ENCODE measurements at regions not wholly inside any gene's neighbourhood (a gene's known extent, or its start where the extent isn't known, plus 50 kb on each side); places are given as distances from the start of the nearest gene placed in this dataset.
A peak's percentile ranks its signal among the peaks of the same experiment; 100 is the strongest.

- H3K27me3 ChIP-seq = no peaks in the 10 kb centered on the region
- no peak for ATAC-seq
- no peaks in the 10 kb centered on the region for H3K4me1 ChIP-seq
- no peak overlapping the region for H3K27ac ChIP-seq
- no peaks in the 10 kb centered on the region for H3K36me3 ChIP-seq
- no peaks in the 10 kb centered on the region for H3K9me3 ChIP-seq
- intact Hi-C loops (cut with DNase I) = no loop called here
- no peak overlapping the region for H3K4me3 ChIP-seq
- DNase-seq = no peak
- TF ChIP-seq, protein P1, sequence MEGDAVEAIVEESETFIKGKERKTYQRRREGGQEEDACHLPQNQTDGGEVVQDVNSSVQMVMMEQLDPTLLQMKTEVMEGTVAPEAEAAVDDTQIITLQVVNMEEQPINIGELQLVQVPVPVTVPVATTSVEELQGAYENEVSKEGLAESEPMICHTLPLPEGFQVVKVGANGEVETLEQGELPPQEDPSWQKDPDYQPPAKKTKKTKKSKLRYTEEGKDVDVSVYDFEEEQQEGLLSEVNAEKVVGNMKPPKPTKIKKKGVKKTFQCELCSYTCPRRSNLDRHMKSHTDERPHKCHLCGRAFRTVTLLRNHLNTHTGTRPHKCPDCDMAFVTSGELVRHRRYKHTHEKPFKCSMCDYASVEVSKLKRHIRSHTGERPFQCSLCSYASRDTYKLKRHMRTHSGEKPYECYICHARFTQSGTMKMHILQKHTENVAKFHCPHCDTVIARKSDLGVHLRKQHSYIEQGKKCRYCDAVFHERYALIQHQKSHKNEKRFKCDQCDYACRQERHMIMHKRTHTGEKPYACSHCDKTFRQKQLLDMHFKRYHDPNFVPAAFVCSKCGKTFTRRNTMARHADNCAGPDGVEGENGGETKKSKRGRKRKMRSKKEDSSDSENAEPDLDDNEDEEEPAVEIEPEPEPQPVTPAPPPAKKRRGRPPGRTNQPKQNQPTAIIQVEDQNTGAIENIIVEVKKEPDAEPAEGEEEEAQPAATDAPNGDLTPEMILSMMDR (IDR thresholded peaks at IDR 0.05) = no peak
These were observed 817.3 kb downstream of the SATB2 start for GRCh38 chr2:198640463-198640862.

DNA sequence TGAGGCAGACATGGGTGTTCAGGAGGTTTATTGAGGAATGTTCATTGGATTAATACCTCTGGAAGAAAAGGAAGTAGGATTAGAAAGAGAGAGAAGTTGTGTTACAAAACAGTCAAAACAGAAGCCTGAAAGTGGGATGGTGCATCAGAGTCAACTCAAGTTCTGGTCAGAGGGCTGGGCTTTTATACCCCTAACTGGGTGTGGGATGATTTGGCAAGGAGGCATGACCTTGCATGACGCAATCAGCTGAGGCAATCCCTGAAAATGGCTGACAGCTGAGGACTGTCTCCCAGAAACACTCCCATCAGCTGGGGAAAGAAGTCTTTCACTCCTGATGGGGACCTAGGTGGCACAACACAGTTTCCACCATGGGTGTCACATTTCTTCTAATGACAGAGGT lies 818.2 kb downstream of the SATB2 start:
- H3K4me3 ChIP-seq = no peak overlapping the region
- H3K36me3 ChIP-seq = no peaks in the 10 kb centered on the region
- H3K9me3 ChIP-seq = no peaks in the 10 kb centered on the region
- no peaks in the 10 kb centered on the region for H3K4me1 ChIP-seq
- no peak overlapping the region for H3K27ac ChIP-seq
- ATAC-seq (peak; percentile 30), DNase-seq (no peak)
- intact Hi-C loops (cut with DNase I) = no loop called here
- H3K27me3 ChIP-seq = no peaks in the 10 kb centered on the region
- TF ChIP-seq, protein P1 (IDR thresholded peaks at IDR 0.05) = no peak

DNA sequence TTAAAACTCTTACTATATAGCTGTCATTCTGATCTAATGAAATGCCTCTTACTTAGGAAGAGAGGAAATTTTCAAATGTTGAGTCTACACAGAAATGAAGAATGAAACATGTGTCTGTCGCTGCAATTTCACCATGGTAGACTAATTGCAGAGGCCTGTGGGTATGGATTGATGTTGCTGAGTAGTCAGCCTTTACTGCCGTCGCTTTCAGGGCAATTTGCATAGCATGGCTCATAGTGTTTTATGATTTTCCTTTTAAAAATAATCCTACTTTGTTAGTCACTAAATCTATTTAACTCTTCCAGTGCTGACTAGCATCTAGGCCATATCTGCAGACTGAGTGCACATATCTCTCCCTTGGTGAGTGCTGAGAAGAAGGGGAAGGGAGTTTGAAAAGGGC lies 819.2 kb downstream of the SATB2 start:
- intact Hi-C loops (cut with DNase I) = no loop called here
- Histone ChIP-seq H3K9me3 (no peaks in the 10 kb centered on the region), H3K4me3 (no peak overlapping the region), H3K27ac (no peak overlapping the region), H3K36me3 (no peaks in the 10 kb centered on the region), H3K4me1 (no peaks in the 10 kb centered on the region), H3K27me3 (no peaks in the 10 kb centered on the region)
- DNase-seq (no peak), ATAC-seq (no peak)
- TF ChIP-seq, protein P1 (IDR thresholded peaks at IDR 0.05) = no peak

GRCh38 chr2:198630384-198630783 lies 826.0 kb downstream of the PLCL1 start:
- no peak for DNase-seq
- H3K27ac ChIP-seq = no peak overlapping the region
- H3K4me3 ChIP-seq = no peak overlapping the region
- H3K27me3 ChIP-seq = no peaks in the 10 kb centered on the region
- ATAC-seq = no peak
- TF ChIP-seq, protein P1 (IDR thresholded peaks at IDR 0.05) = no peak
- no peaks in the 10 kb centered on the region for H3K4me1 ChIP-seq
- no peaks in the 10 kb centered on the region for H3K9me3 ChIP-seq
- intact Hi-C loops (cut with DNase I) = no loop called here
- no peaks in the 10 kb centered on the region for H3K36me3 ChIP-seq

GRCh38 chr2:198628596-198628995 lies 824.2 kb downstream of the PLCL1 start:
- Histone ChIP-seq H3K4me3 (no peak overlapping the region), H3K27me3 (no peaks in the 10 kb centered on the region), H3K27ac (no peak overlapping the region), H3K9me3 (no peaks in the 10 kb centered on the region), H3K4me1 (no peaks in the 10 kb centered on the region), H3K36me3 (no peaks in the 10 kb centered on the region)
- intact Hi-C loops (cut with DNase I) = no loop called here
- TF ChIP-seq, protein P1 (IDR thresholded peaks at IDR 0.05) = no peak
- ATAC-seq (no peak), DNase-seq (no peak)

DNA sequence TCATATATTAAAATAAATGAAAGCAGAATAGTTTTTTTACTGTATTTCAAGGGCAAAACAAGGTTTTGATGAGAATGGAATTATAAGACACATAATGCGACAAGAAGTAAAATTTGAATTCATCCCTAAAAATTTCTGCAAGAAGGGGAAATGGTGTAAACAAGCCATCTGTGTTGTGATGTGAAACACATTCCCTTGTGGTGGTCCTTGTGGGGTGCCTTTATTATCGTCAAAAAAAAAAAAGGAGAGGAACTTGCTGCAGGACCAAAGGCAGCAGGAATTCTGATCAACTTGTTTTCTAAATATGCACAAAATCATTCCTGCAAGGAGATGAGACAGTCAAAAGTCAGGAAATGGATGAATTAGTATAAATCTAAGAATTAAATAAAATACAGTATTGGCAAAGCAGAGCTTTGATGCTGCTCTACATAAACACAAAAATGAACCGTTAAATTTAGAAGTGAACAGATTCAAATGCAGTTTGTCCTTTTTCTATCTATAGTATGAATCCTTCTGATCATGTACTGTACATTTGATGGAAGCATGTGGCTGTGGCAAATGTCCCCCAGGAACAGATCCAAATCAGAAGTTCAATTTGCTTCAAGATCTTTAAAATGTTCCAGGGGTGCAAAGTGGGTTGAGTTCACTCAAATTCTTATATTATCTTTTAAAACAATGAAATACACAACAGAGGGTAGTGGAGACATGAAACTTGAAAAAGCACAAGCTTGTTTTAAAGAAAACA lies 818.8 kb downstream of the PLCL1 start:
- intact Hi-C loops (cut with DNase I) = no loop called here
- no peak for ATAC-seq
- H3K4me1 ChIP-seq = no peaks in the 10 kb centered on the region
- H3K9me3 ChIP-seq = no peaks in the 10 kb centered on the region
- H3K27ac ChIP-seq = no peak overlapping the region
- no peaks in the 10 kb centered on the region for H3K27me3 ChIP-seq
- no peak for DNase-seq
- no peaks in the 10 kb centered on the region for H3K36me3 ChIP-seq
- no peak overlapping the region for H3K4me3 ChIP-seq
- TF ChIP-seq, protein P1 (IDR thresholded peaks at IDR 0.05) = no peak
